ENCODE measurements at regions not wholly inside any gene's neighbourhood (a gene's known extent, or its start where the extent isn't known, plus 50 kb on each side); places are given as distances from the start of the nearest gene placed in this dataset.

DNA sequence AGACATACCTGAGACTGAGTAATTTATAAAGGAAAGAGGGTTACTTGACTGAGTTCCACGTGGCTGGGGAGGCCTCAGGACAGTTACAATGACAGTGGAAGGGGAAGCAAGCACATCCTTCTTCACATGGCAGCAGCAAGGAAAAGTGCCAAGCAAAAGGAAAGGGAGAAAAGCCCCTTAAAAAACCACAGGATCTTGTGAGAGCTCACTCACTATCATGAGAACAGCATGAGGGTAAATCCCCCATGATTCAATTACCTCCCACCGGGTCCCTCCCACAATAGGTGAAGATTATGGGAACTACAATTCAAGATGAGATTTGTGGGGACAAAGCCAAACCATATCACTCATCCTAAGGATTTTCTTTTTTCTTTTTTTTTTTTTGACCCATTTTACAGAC lies 177.8 kb upstream of the EEA1 start:
- intact Hi-C loops (cut with micrococcal nuclease), result no loop called here
- ATAC-seq (no peak), DNase-seq (no peak)
- Histone ChIP-seq H3K27me3 (ENCODE audit: low read length) (no peaks in the 10 kb centered on the region), H3K4me2 (ENCODE audit: low read length) (no peak overlapping the region), H3K9me2 (replicated peaks; ENCODE audit: low read length) (no peaks in the 10 kb centered on the region), H3K36me3 (ENCODE audit: low read depth, low read length) (no peaks in the 10 kb centered on the region), H3K9me3 (ENCODE audit: low read length) (no peaks in the 10 kb centered on the region), H3F3A (ENCODE audit: low read length, unreplicated experiment) (no peaks in the 10 kb centered on the region), H3K27ac (ENCODE audit: low read length) (no peak overlapping the region), H3K4me1 (ENCODE audit: insufficient read depth, low read length) (no peaks in the 10 kb centered on the region), H4K20me1 (ENCODE audit: low read length) (no peaks in the 10 kb centered on the region), H3K9ac (ENCODE audit: low read length) (no peak overlapping the region), H3K4me3 (ENCODE audit: low read length) (no peak overlapping the region), H3K79me2 (ENCODE audit: low read length) (no peaks in the 10 kb centered on the region), H2AFZ (ENCODE audit: low read length) (no peak overlapping the region)
- POLR2A ChIA-PET (ENCODE audit: unreplicated experiment), result no interaction called here
- CTCF ChIA-PET, result no interaction called here
- TF ChIP-seq EZH2phosphoT487 (IDR thresholded peaks at IDR 0.05; ENCODE audit: borderline replicate concordance, low read length) (no peak), EZH2 (IDR thresholded peaks at IDR 0.05; ENCODE audit: low read length, unreplicated experiment) (no peak)
- TF ChIP-seq, protein P1, sequence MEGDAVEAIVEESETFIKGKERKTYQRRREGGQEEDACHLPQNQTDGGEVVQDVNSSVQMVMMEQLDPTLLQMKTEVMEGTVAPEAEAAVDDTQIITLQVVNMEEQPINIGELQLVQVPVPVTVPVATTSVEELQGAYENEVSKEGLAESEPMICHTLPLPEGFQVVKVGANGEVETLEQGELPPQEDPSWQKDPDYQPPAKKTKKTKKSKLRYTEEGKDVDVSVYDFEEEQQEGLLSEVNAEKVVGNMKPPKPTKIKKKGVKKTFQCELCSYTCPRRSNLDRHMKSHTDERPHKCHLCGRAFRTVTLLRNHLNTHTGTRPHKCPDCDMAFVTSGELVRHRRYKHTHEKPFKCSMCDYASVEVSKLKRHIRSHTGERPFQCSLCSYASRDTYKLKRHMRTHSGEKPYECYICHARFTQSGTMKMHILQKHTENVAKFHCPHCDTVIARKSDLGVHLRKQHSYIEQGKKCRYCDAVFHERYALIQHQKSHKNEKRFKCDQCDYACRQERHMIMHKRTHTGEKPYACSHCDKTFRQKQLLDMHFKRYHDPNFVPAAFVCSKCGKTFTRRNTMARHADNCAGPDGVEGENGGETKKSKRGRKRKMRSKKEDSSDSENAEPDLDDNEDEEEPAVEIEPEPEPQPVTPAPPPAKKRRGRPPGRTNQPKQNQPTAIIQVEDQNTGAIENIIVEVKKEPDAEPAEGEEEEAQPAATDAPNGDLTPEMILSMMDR (conservative IDR thresholded peaks at IDR 0.05; ENCODE audit: low read depth, low read length), result no peak
- no TSS peak for BruUV-seq (replicated peaks)

DNA sequence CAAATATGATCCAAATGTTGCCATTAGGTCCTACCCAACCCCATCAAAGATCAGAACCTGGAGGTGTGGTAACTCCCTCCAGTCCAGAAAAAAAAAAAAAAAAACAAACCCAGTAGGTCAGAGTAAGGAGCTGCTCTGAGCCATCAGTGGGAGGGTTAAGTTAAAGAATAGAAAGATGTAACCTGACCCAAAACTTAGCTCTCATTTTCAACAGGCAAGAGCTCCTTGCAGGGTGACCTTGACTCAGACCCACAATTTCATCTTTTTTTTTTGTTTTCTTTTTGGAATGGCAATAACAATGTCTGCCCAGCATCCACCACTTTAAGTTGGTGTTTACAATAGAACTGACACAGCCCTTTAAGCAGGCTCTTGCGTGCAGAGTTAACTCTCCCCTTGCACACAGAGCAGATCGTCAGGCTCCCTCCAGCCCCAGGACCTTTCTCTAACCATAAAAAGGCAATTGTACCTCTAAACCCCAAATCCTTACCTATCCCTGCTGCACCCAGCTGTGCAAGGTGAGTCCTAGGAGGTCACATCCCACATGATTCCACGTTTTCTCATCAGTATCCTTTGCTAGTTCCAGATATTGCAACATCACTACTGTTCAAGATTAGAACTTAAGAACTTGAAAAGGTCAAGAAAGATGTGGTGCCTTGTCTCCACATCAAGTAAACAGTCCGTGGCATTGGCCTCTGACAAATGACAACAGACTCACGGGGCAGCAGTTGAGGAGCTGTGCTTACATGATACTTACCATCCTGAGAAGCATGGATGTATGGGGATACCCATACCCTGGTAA lies 178.6 kb upstream of the EEA1 start:
- DNase-seq (no peak), ATAC-seq (no peak)
- TF ChIP-seq, protein P1 (conservative IDR thresholded peaks at IDR 0.05; ENCODE audit: low read depth, low read length), result no peak
- H3K27me3 ChIP-seq (ENCODE audit: low read length), result no peaks in the 10 kb centered on the region
- no peaks in the 10 kb centered on the region for H4K20me1 ChIP-seq (ENCODE audit: low read length)
- H3K9ac ChIP-seq (ENCODE audit: low read length), result no peak overlapping the region
- no peak overlapping the region for H3K4me2 ChIP-seq (ENCODE audit: low read length)
- BruUV-seq (replicated peaks), result no TSS peak
- H3K27ac ChIP-seq (ENCODE audit: low read length), result no peak overlapping the region
- H3F3A ChIP-seq (ENCODE audit: low read length, unreplicated experiment), result no peaks in the 10 kb centered on the region
- intact Hi-C loops (cut with micrococcal nuclease), result no loop called here
- H3K36me3 ChIP-seq (ENCODE audit: low read depth, low read length), result no peaks in the 10 kb centered on the region
- no peaks in the 10 kb centered on the region for H3K4me1 ChIP-seq (ENCODE audit: insufficient read depth, low read length)
- H3K9me3 ChIP-seq (ENCODE audit: low read length), result no peaks in the 10 kb centered on the region
- POLR2A ChIA-PET (ENCODE audit: unreplicated experiment), result no interaction called here
- no peak overlapping the region for H3K4me3 ChIP-seq (ENCODE audit: low read length)
- CTCF ChIA-PET, result no interaction called here
- H2AFZ ChIP-seq (ENCODE audit: low read length), result no peak overlapping the region
- H3K9me2 ChIP-seq (replicated peaks; ENCODE audit: low read length), result no peaks in the 10 kb centered on the region
- H3K79me2 ChIP-seq (ENCODE audit: low read length), result no peaks in the 10 kb centered on the region

DNA sequence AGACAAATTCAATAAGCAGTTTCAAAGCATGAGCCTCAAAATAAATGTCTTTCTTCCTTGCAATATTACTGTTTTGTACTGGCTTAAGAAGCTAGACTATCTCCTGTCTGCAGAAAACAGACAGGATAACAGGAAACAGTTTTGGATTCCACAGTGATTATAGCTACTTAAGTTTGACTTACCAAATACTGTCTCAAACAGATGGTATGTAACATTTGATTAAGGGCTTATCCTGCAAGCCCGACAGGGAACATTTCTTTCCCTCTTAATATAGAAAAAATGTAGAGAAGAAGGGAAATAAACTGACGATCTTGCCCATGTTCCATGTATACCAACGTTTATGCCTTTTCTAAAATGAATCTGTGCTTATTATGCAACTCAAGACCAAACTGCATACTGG lies 179.9 kb upstream of the EEA1 start:
- H3K9ac ChIP-seq (ENCODE audit: low read length), result no peak overlapping the region
- ChIA-PET CTCF (no interaction called here), POLR2A (ENCODE audit: unreplicated experiment) (no interaction called here)
- H3K79me2 ChIP-seq (ENCODE audit: low read length), result no peaks in the 10 kb centered on the region
- H3K4me1 ChIP-seq (ENCODE audit: insufficient read depth, low read length), result peaks cover 9% of the 10 kb centered on the region; the same call in 1 of the 2 replicates
- no peaks in the 10 kb centered on the region for H3K36me3 ChIP-seq (ENCODE audit: low read depth, low read length)
- intact Hi-C loops (cut with micrococcal nuclease), result no loop called here
- H3K9me2 ChIP-seq (replicated peaks; ENCODE audit: low read length), result no peaks in the 10 kb centered on the region
- no peaks in the 10 kb centered on the region for H3K27me3 ChIP-seq (ENCODE audit: low read length)
- H3K9me3 ChIP-seq (ENCODE audit: low read length), result no peaks in the 10 kb centered on the region
- no TSS peak for BruUV-seq (replicated peaks)
- ATAC-seq, result no peak
- no peaks in the 10 kb centered on the region for H3F3A ChIP-seq (ENCODE audit: low read length, unreplicated experiment)
- no peak for DNase-seq
- H3K4me2 ChIP-seq (ENCODE audit: low read length), result no peak overlapping the region
- H3K4me3 ChIP-seq (ENCODE audit: low read length), result no peak overlapping the region
- H4K20me1 ChIP-seq (ENCODE audit: low read length), result no peaks in the 10 kb centered on the region
- H2AFZ ChIP-seq (ENCODE audit: low read length), result no peak overlapping the region
- TF ChIP-seq, protein P1 (conservative IDR thresholded peaks at IDR 0.05; ENCODE audit: low read depth, low read length), result no peak
- TF ChIP-seq EZH2 (IDR thresholded peaks at IDR 0.05; ENCODE audit: low read length, unreplicated experiment) (no peak), EZH2phosphoT487 (IDR thresholded peaks at IDR 0.05; ENCODE audit: borderline replicate concordance, low read length) (no peak)
- no peak overlapping the region for H3K27ac ChIP-seq (ENCODE audit: low read length)

All from PC-3 (cell line).